IMR-90 (cell line): ENCODE measurements at regions not wholly inside any gene's neighbourhood (a gene's known extent, or its start where the extent isn't known, plus 50 kb on each side); places are given as distances from the start of the nearest gene placed in this dataset.
A peak's percentile ranks its signal among the peaks of the same experiment; 100 is the strongest.

Experiments
- ATAC-seq: fragments of 200-7000 bp; cut with Tn5 transposase; 2 replicates; pipeline ENCODE4 v1.9.1; 2020; ENCODE audit warnings: low read depth, mild to moderate bottlenecking, moderate library complexity
- BruUV-seq: library from RNA; stranded (reverse); fragments of 400-500 nt; replicated peaks from 2 replicates; lab custom pipeline; 2021; lab: Mats Ljungman, UMichigan
- CTCF ChIA-PET: fragments of 300-600 bp; formaldehyde crosslinking; extraction: SDS; loops from one replicate; lab custom pipeline; 2021; ENCODE audit warnings: antibody characterized with exemption; lab: Yijun Ruan, JAX
- POLR2A ChIA-PET: fragments of 300-600 bp; sonication (Branson Sonifier 250); formaldehyde crosslinking; loops from one replicate; lab custom pipeline; 2022; ENCODE audit warnings: antibody characterized with exemption; ENCODE audit not compliant: unreplicated experiment; lab: Charles Lee
- DNase-seq: peaks from one replicate; pipeline ENCODE4 v3.0.0; 2013
- H2AFZ ChIP-seq: replicated peaks from 2 replicates; pipeline ENCODE3; 2013; ENCODE audit warnings: low read length, mild to moderate bottlenecking; ENCODE audit not compliant: poor library complexity
- H2AK5ac ChIP-seq: 2 replicates; pipeline ENCODE4 v1.6.1; 2013; ENCODE audit warnings: low read depth, low read length, inconsistent platforms
- H2AK9ac ChIP-seq: replicated peaks from 2 replicates; pipeline ENCODE3; 2013; ENCODE audit warnings: mild to moderate bottlenecking, low read depth, low read length, moderate library complexity; ENCODE audit not compliant: poor library complexity
- H2BK120ac ChIP-seq: 2 replicates; pipeline ENCODE4 v1.6.1; 2013; ENCODE audit warnings: low read depth, low read length, inconsistent platforms
- H2BK15ac ChIP-seq: 3 replicates; pipeline ENCODE4 v1.6.1; 2013; ENCODE audit warnings: low read depth, low read length, inconsistent platforms
- H2BK20ac ChIP-seq: 2 replicates; pipeline ENCODE4 v1.6.1; 2013; ENCODE audit warnings: low read depth, mild to moderate bottlenecking, inconsistent platforms, low read length, moderate library complexity
- H2BK5ac ChIP-seq: 2 replicates; pipeline ENCODE4 v1.6.1; 2013; ENCODE audit warnings: mild to moderate bottlenecking, low read depth, low read length, inconsistent platforms; ENCODE audit not compliant: poor library complexity, severe bottlenecking
- H3K14ac ChIP-seq: replicated peaks from 2 replicates; pipeline ENCODE4 v1.6.1; 2013; ENCODE audit warnings: low read depth, low read length, inconsistent platforms
- H3K18ac ChIP-seq: 2 replicates; pipeline ENCODE4 v1.6.1; 2013; ENCODE audit warnings: low read depth, low read length, control low read depth
- H3K23ac ChIP-seq: 2 replicates; pipeline ENCODE4 v1.6.1; 2013; ENCODE audit warnings: low read depth, low read length, inconsistent platforms
- H3K27ac ChIP-seq: 2 replicates; pipeline ENCODE4 v1.5.1; 2013; ENCODE audit warnings: mild to moderate bottlenecking, control low read depth, low read length; ENCODE audit not compliant: insufficient read depth
- H3K27me3 ChIP-seq: 2 replicates; pipeline ENCODE4 v1.6.1; 2013; ENCODE audit warnings: low read length; ENCODE audit not compliant: control insufficient read depth, insufficient read depth
- H3K36me3 ChIP-seq: 2 replicates; pipeline ENCODE4 v1.6.1; 2013; ENCODE audit warnings: low read length, mixed read lengths; ENCODE audit not compliant: control insufficient read depth, insufficient read depth
- H3K4ac ChIP-seq: 2 replicates; pipeline ENCODE4 v1.6.1; 2013; ENCODE audit warnings: low read depth, low read length, inconsistent platforms
- H3K4me1 ChIP-seq: 2 replicates; pipeline ENCODE4 v1.6.1; 2013; ENCODE audit warnings: low read length, mixed read lengths; ENCODE audit not compliant: control insufficient read depth, insufficient read depth
- H3K4me2 ChIP-seq: 2 replicates; pipeline ENCODE4 v1.6.1; 2013; ENCODE audit warnings: low read depth, mild to moderate bottlenecking, control low read depth, low read length, moderate library complexity
- H3K4me3 ChIP-seq: 2 replicates; pipeline ENCODE4 v1.5.1; 2013; ENCODE audit warnings: low read depth, mild to moderate bottlenecking, control low read depth, low read length, moderate library complexity; ENCODE audit not compliant: insufficient read depth
- H3K56ac ChIP-seq: 2 replicates; pipeline ENCODE4 v1.6.1; 2013; ENCODE audit warnings: low read length, inconsistent platforms; ENCODE audit not compliant: insufficient read depth; ENCODE audit errors: extremely low read depth
- H3K79me1 ChIP-seq, 2 experiments: 2 replicates each; pipeline ENCODE4 v1.6.1; 2013; ENCODE audit warnings: low read length in 2 of 2, inconsistent platforms in 1 of 2, low read depth in 1 of 2
- H3K9ac ChIP-seq: 2 replicates; pipeline ENCODE4 v1.6.1; 2013; ENCODE audit warnings: low read depth, low read length, control low read depth
- H3K9me1 ChIP-seq: 2 replicates; pipeline ENCODE4 v1.6.1; 2013; ENCODE audit warnings: low read length, inconsistent platforms; ENCODE audit not compliant: insufficient read depth
- H3K9me3 ChIP-seq: 2 replicates; pipeline ENCODE4 v1.6.1; 2013; ENCODE audit warnings: low read length; ENCODE audit not compliant: control insufficient read depth, insufficient read depth
- H4K20me1 ChIP-seq: 2 replicates; pipeline ENCODE4 v1.6.1; 2013; ENCODE audit warnings: low read length, inconsistent platforms; ENCODE audit not compliant: insufficient read depth
- H4K5ac ChIP-seq: 2 replicates; pipeline ENCODE4 v1.6.1; 2013; ENCODE audit warnings: mild to moderate bottlenecking, low read depth, low read length, control low read depth
- H4K8ac ChIP-seq, 2 experiments: 2 replicates each; pipeline ENCODE4 v1.6.1; 2013; ENCODE audit warnings: low read depth in 2 of 2, low read length in 2 of 2, control low read depth in 1 of 2, inconsistent platforms in 1 of 2
- H4K91ac ChIP-seq: 2 replicates; pipeline ENCODE4 v1.6.1; 2013; ENCODE audit warnings: low read depth, low read length, inconsistent platforms; ENCODE audit not compliant: insufficient read depth
- BHLHE40 ChIP-seq: fragments of 150-350 bp; IDR thresholded peaks from 2 replicates; pipeline ENCODE4 v1.6.1; 2016; ENCODE audit warnings: mild to moderate bottlenecking, low read depth, low read length
- CEBPB ChIP-seq: IDR thresholded peaks from 2 replicates; pipeline ENCODE4 v1.6.1; 2012; ENCODE audit warnings: low read depth, low read length, improper control_type of control experiment
- CHD1 ChIP-seq: IDR thresholded peaks from 2 replicates; pipeline ENCODE4 v1.6.1; 2012; ENCODE audit warnings: low read depth, low read length, improper control_type of control experiment
- ELK1 ChIP-seq: fragments of 150-350 bp; IDR thresholded peaks from 2 replicates; pipeline ENCODE4 v1.6.1; 2016; ENCODE audit warnings: low read depth, mild to moderate bottlenecking, low read length, moderate library complexity, borderline replicate concordance
- MAFK ChIP-seq: IDR thresholded peaks from 2 replicates; pipeline ENCODE4 v1.6.1; 2012; ENCODE audit warnings: low read depth, low read length, improper control_type of control experiment
- MAZ ChIP-seq: IDR thresholded peaks from 2 replicates; pipeline ENCODE4 v1.6.1; 2012; ENCODE audit warnings: low read depth, mild to moderate bottlenecking, low read length, improper control_type of control experiment, moderate library complexity, borderline replicate concordance
- RAD21 ChIP-seq: IDR thresholded peaks from 2 replicates; pipeline ENCODE4 v1.6.1; 2012; ENCODE audit warnings: low read length, improper control_type of control experiment
- RFX5 ChIP-seq: IDR thresholded peaks from 2 replicates; pipeline ENCODE4 v1.8.0; 2012; ENCODE audit warnings: low read depth, mild to moderate bottlenecking, low read length, moderate library complexity
- USF2 ChIP-seq: fragments of 150-350 bp; IDR thresholded peaks from 2 replicates; pipeline ENCODE4 v1.6.1; 2017; ENCODE audit warnings: mild to moderate bottlenecking, antibody characterized with exemption, low read length, low read depth
- WGBS, 2 experiments: methylation state at CpG; one replicate each; pipeline versions ENCODE4 v1.1.5 to v1.1.7; 2013; ENCODE audit warnings: missing lambda C conversion rate in 2 of 2; ENCODE audit not compliant: insufficient read length in 1 of 2; ENCODE audit errors: extremely low coverage in 2 of 2; 5-methylcytosine and 5-hydroxymethylcytosine counted together
- dilution Hi-C: fragments of 300-500 bp; cut with HindIII; formaldehyde crosslinking; loops from one replicate; pipeline ENCODE4 v1.14.3; 2018; ENCODE audit warnings: low sequenced_read_pairs; ENCODE audit not compliant: unreplicated experiment
- in situ Hi-C: fragments of 300-500 bp; cut with MboI; formaldehyde crosslinking; loops from 3 replicates; pipeline ENCODE4 v1.14.3; 2019; ENCODE audit warnings: low sequenced_read_pairs, inconsistent platforms, mixed read lengths
- intact Hi-C: fragments of 100-400 bp; cut with micrococcal nuclease; formaldehyde crosslinking; loops from 2 replicates; pipeline ENCODE4 v1.10.0; 2022

- no peak for TF ChIP-seq ELK1
Measured at GRCh38 chr1:234865171-234866006, 255.4 kb upstream of the IRF2BP2 start (continued).

GRCh38 chr1:234864116-234864515, 254.1 kb upstream of the IRF2BP2 start:
- BruUV-seq: no TSS peak
- H4K20me1 ChIP-seq: no peaks in the 10 kb centered on the region
- TF ChIP-seq RFX5 (no peak), BHLHE40 (no peak), CEBPB (no peak), MAFK (no peak), RAD21 (no peak), MAZ (no peak), USF2 (no peak), ELK1 (no peak), CHD1 (no peak)

More at GRCh38 chr1:234864116-234864515, 254.1 kb upstream of the IRF2BP2 start:
- ChIA-PET POLR2A (no interaction called here), CTCF (interaction anchor here (0.9 kb wide), 1 partner anchor 140 kb away, joined by 3 read pairs; no protein-coding TSS in a partner anchor)
- dilution Hi-C loops (no loop called here), intact Hi-C loops (no loop called here), in situ Hi-C loops (loop anchor here (25.0 kb wide), 3 partner anchors 223 to 377 kb away; partner anchors contain the start of genes IRF2BP2 and TARBP1)
- Histone ChIP-seq H3K18ac (no peak overlapping the region), H3K4ac (peak overlapping the region; percentile 44; the same call in 1 of the 2 replicates), H3K79me1 (no peaks in the 10 kb centered on the region), H2BK15ac (peak overlapping the region; percentile 61; the same call in 1 of the 3 replicates), H4K8ac (peak overlapping the region in 1 of 2 experiments; percentile 54; a peak in 1 of 4 replicates), H3K9me1 (peaks cover 18% of the 10 kb centered on the region), H2AFZ (no peak overlapping the region), H3K4me3 (no peak overlapping the region), H3K4me2 (no peak overlapping the region), H3K9ac (no peak overlapping the region), H2BK20ac (peak overlapping the region; percentile 11; the same call in 1 of the 2 replicates), H3K9me3 (peaks cover 8% of the 10 kb centered on the region), H3K27ac (no peak overlapping the region), H2AK9ac (peak overlapping the region; percentile 16), H3K36me3 (no peaks in the 10 kb centered on the region), H2BK5ac (no peak overlapping the region), H3K14ac (0 out of 2 replicates have a peak overlapping the region, but pooled peaks have one; percentile 15), H3K27me3 (no peaks in the 10 kb centered on the region), H4K5ac (no peak overlapping the region), H2BK120ac (0 out of 2 replicates have a peak overlapping the region, but pooled peaks have one; percentile 2), H3K23ac (no peak overlapping the region), H3K56ac (no peak overlapping the region), H3K4me1 (peaks cover 18% of the 10 kb centered on the region), H4K91ac (peak overlapping the region; percentile 62), H2AK5ac (peak overlapping the region; percentile 36; the same call in 1 of the 2 replicates)
- DNase-seq (no peak), ATAC-seq (no peak)
- WGBS, 2 experiments: 100% methylated on average over 1 of the region's 3 CpGs; no CpG with 5 or more reads in 1 of the 2 experiments
